H7 (cell line): ENCODE measurements at regions not wholly inside any gene's neighbourhood (a gene's known extent, or its start where the extent isn't known, plus 50 kb on each side); places are given as distances from the start of the nearest gene placed in this dataset.

ENCODE experiments used
- DNase-seq: peaks from one replicate; pipeline ENCODE4 v3.0.0; 2012
- H3K27me3 ChIP-seq: 2 replicates; pipeline ENCODE4 v1.6.0; 2011; ENCODE audit warnings: mild to moderate bottlenecking, low read length; ENCODE audit not compliant: control insufficient read depth, insufficient read depth
- H3K36me3 ChIP-seq: replicated peaks from 2 replicates; pipeline ENCODE4 v1.5.1; 2011; ENCODE audit warnings: low read length; ENCODE audit not compliant: control insufficient read depth, insufficient read depth
- H3K4me3 ChIP-seq: 2 replicates; pipeline ENCODE4 v1.5.1; 2011; ENCODE audit warnings: low read depth, mild to moderate bottlenecking, control low read depth, low read length, moderate library complexity; ENCODE audit not compliant: insufficient read depth

- DNase-seq = no peak
- H3K36me3 ChIP-seq = no peaks in the 10 kb centered on the region
- H3K27me3 ChIP-seq = no peaks in the 10 kb centered on the region
- no peak overlapping the region for H3K4me3 ChIP-seq
Measured at GRCh38 chr2:217645896-217646295, 356.9 kb downstream of the TNS1 start.

DNA sequence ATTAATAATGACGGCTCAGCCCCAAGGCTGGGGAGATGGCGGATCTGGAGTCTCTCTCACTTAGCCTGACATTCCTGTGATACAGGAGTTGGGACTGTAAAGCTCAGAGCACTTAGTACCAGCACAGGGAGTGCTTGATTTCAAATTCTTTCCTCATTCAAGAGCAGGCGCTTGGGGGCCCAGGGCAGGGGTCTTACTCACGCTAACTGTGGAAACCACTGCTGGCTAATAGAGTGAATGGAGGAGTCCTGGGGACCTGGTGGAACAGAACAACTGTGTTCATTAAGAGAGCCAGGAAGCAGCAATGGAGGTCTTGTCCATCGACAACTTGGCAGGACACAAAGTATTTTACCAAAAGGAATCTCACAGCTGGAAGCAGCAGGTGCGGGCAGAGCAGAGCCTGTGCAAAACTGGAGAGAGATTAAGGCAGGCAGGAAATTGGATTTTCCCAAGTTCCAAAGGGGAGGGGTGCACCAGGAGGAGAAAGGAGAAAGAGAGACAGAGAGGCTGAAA is 358.9 kb downstream of the TNS1 start:
- no peaks in the 10 kb centered on the region for H3K36me3 ChIP-seq
- no peak for DNase-seq
- no peaks in the 10 kb centered on the region for H3K27me3 ChIP-seq
- no peak overlapping the region for H3K4me3 ChIP-seq

DNA sequence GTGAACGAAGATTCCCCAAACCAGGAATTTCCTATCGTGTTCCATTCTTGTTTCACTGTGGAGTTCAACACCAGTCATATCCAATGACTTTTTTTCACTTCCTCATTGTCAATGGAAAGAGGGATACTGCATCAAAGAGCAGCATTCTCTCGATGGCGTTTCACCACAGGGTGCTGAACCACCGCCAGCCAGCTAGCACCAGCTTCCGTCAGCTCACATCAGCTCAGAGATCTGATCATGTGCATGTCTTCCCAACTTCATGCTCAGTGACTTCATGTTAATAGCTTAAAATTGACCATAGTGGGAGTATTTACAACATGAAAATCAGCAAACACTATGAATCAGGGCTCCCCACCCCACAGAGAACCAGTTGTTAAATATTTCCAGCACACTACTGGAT is 359.9 kb downstream of the TNS1 start:
- DNase-seq = no peak
- Histone ChIP-seq H3K27me3 (no peaks in the 10 kb centered on the region), H3K4me3 (no peak overlapping the region), H3K36me3 (no peaks in the 10 kb centered on the region)

GRCh38 chr2:217641960-217642359 is 360.8 kb downstream of the TNS1 start:
- Histone ChIP-seq H3K4me3 (no peak overlapping the region), H3K36me3 (no peaks in the 10 kb centered on the region), H3K27me3 (no peaks in the 10 kb centered on the region)
- DNase-seq = no peak

DNA sequence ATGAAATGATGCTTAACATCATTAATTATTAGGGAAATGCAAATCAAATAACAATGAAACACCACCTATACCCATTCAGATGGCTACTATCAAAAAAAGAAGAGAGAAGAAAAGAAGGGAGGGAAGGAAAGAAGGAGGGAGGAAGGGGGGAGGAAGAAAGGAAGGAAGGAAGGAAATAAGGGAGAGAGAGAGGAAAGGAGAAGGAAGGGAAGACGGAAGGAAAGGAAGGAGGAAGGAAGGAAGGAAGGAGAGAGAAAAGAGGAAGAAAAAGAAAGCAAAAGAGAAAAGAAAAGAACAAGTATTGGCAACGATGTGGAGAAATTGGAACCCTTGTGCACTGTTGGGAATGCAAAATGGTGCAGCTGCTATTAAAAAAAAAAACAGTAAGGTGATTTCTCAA is 363.3 kb downstream of the TNS1 start:
- H3K27me3 ChIP-seq = no peaks in the 10 kb centered on the region
- DNase-seq = no peak
- H3K36me3 ChIP-seq = no peaks in the 10 kb centered on the region
- H3K4me3 ChIP-seq = no peak overlapping the region

GRCh38 chr2:217638533-217638932 is 364.3 kb downstream of the TNS1 start:
- Histone ChIP-seq H3K27me3 (no peaks in the 10 kb centered on the region), H3K4me3 (no peak overlapping the region), H3K36me3 (no peaks in the 10 kb centered on the region)
- no peak for DNase-seq

DNA sequence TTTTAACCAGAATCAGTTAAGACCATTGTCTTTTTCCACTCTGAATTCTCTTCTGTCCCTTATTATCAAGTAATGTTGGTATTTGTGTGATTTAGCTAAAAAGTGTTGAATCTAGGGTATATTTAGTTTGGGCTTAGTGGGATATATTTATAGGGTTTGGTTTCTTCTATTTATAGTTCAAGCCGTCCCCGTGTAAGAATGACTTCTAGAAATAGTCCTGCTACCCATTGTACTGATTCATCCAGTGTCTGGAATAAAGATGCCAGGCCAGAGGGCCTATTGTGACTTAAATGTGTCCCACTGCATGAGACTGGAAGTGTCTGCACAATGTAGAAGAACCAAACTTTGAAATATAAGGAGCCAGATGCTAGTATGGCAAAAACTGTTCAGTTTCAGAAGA is 364.8 kb downstream of the TNS1 start:
- H3K4me3 ChIP-seq = no peak overlapping the region
- H3K27me3 ChIP-seq = no peaks in the 10 kb centered on the region
- no peaks in the 10 kb centered on the region for H3K36me3 ChIP-seq
- no peak for DNase-seq

GRCh38 chr2:217636991-217637561 is 365.7 kb downstream of the TNS1 start:
- no peak for DNase-seq
- Histone ChIP-seq H3K4me3 (no peak overlapping the region), H3K27me3 (no peaks in the 10 kb centered on the region), H3K36me3 (no peaks in the 10 kb centered on the region)

GRCh38 chr2:217636578-217636977 is 366.2 kb downstream of the TNS1 start:
- no peaks in the 10 kb centered on the region for H3K36me3 ChIP-seq
- no peak for DNase-seq
- no peak overlapping the region for H3K4me3 ChIP-seq
- no peaks in the 10 kb centered on the region for H3K27me3 ChIP-seq

GRCh38 chr2:217634871-217635270 is 367.9 kb downstream of the TNS1 start:
- H3K27me3 ChIP-seq = no peaks in the 10 kb centered on the region
- no peak for DNase-seq
- H3K36me3 ChIP-seq = no peaks in the 10 kb centered on the region
- H3K4me3 ChIP-seq = no peak overlapping the region

- DNase-seq = no peak
- Histone ChIP-seq H3K4me3 (no peak overlapping the region), H3K36me3 (no peaks in the 10 kb centered on the region), H3K27me3 (no peaks in the 10 kb centered on the region)
Measured at GRCh38 chr2:217632043-217632442, 370.8 kb downstream of the TNS1 start.

DNA sequence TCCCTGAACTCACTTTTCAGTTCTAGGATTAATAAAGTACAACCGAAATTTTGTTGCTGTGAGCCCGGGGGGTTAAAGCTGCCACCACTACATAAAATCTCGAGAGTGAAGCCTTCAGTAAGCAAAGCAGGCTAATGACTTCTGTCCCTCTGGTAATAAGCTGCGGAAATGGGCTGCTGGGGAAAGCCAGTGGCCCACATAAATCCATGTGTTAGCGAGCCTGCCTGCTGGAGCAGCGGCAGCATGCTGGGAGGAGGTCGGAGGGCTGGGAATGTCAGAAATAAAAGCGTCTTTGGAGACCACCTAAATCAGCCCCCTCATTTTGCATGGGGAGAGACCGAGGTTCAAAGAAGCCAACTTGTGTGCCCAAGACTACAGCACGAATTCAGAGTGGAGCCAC is 371.7 kb downstream of the TNS1 start:
- Histone ChIP-seq H3K27me3 (no peaks in the 10 kb centered on the region), H3K4me3 (no peak overlapping the region), H3K36me3 (no peaks in the 10 kb centered on the region)
- DNase-seq = no peak

DNA sequence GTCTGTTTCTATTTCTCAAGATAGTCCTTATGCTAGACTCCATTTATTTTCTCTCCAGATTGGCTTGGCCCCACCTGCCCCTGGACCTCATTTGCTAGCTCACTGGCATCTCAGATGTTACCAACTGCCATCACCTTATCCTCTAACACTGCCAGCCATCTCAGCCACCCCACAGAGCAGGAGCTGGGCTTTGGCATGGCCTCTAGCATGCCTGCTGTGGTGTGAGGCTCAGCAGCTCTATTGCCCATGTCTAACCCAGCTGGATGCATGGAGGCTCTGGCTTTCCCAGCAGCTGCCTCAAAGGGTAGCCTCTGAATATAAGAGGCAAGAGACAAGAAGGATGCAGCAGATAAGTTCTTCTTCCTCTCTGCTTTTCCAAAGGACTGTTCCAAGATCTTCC is 373.4 kb downstream of the TNS1 start:
- Histone ChIP-seq H3K4me3 (no peak overlapping the region), H3K27me3 (no peaks in the 10 kb centered on the region), H3K36me3 (no peaks in the 10 kb centered on the region)
- no peak for DNase-seq

GRCh38 chr2:217628061-217628460 is 374.7 kb downstream of the TNS1 start:
- Histone ChIP-seq H3K36me3 (no peaks in the 10 kb centered on the region), H3K27me3 (no peaks in the 10 kb centered on the region), H3K4me3 (no peak overlapping the region)
- DNase-seq = no peak

- no peak for DNase-seq
- H3K27me3 ChIP-seq = no peaks in the 10 kb centered on the region
- no peak overlapping the region for H3K4me3 ChIP-seq
- no peaks in the 10 kb centered on the region for H3K36me3 ChIP-seq
Measured at GRCh38 chr2:217626926-217627325, 375.9 kb downstream of the TNS1 start.

GRCh38 chr2:217625557-217626169 is 377.1 kb downstream of the TNS1 start:
- Histone ChIP-seq H3K36me3 (no peaks in the 10 kb centered on the region), H3K4me3 (no peak overlapping the region), H3K27me3 (no peaks in the 10 kb centered on the region)
- DNase-seq = no peak
